NT2/D1 (cell line): ENCODE measurements at regions not wholly inside any gene's neighbourhood (a gene's known extent, or its start where the extent isn't known, plus 50 kb on each side); places are given as distances from the start of the nearest gene placed in this dataset.

Experiments
- YY1 ChIP-seq: IDR thresholded peaks from 2 replicates; pipeline ENCODE4 v1.6.1; 2011; ENCODE audit not compliant: insufficient read length, insufficient read depth
- ZNF274 ChIP-seq: IDR thresholded peaks from 2 replicates; pipeline ENCODE4 v1.6.1; 2011; ENCODE audit warnings: mild to moderate bottlenecking, low read depth, low read length

- TF ChIP-seq YY1: no peak
- TF ChIP-seq ZNF274: no peak
Measured at GRCh38 chr11:116678887-116679286, 93.9 kb downstream of the BUD13 start.
